ENCODE measurements at regions not wholly inside any gene's neighbourhood (a gene's known extent, or its start where the extent isn't known, plus 50 kb on each side); places are given as distances from the start of the nearest gene placed in this dataset.

GRCh38 chr4:89506866-89507491, 199.4 kb upstream of the GPRIN3 start:
- H2AFZ ChIP-seq (ENCODE audit: low read length) = no peak overlapping the region

More at GRCh38 chr4:89506866-89507491, 199.4 kb upstream of the GPRIN3 start:
- no peak overlapping the region for H3K9ac ChIP-seq (ENCODE audit: extremely low read depth, insufficient read length, low read length)
- Mint-ChIP-seq H3K9me3 (peaks cover 10 to 12% of the 10 kb centered on the region in 2 experiments), H3K4me1 (peaks cover 12 to 15% of the 10 kb centered on the region in 2 experiments), H3K27me3 (ENCODE audit: low read depth) (no peaks in the 10 kb centered on the region), H3K27ac (no peak overlapping the region), H3K4me3 (no peak overlapping the region), H3K36me3 (ENCODE audit: insufficient read depth in 1 of 3, low read depth in 3 of 3) (peaks cover 4 to 12% (median 7%) of the 10 kb centered on the region in 3 experiments)
- no peak overlapping the region for H4K8ac ChIP-seq (replicated peaks; ENCODE audit: insufficient read length, low read depth, low read length)
- no peaks in the 10 kb centered on the region for H3K4me1 ChIP-seq (ENCODE audit: insufficient read depth, low read length)
- H3K4ac ChIP-seq (ENCODE audit: low read depth, low read length) = no peak overlapping the region
- no peak overlapping the region for H2BK20ac ChIP-seq (ENCODE audit: low read depth, low read length, poor library complexity, severe bottlenecking)
- H3K27ac ChIP-seq (ENCODE audit: insufficient read length, low read depth, low read length) = no peak overlapping the region
- no peak overlapping the region for H2BK120ac ChIP-seq (ENCODE audit: low read depth, low read length, poor library complexity, severe bottlenecking)
- no CpG with 5 or more reads among the region's 3 CpGs for WGBS (ENCODE audit: extremely low coverage, insufficient read length, low lambda C conversion rate)
- H3K79me2 ChIP-seq (ENCODE audit: insufficient read depth, low read length) = no peaks in the 10 kb centered on the region
- H3K4me2 ChIP-seq (ENCODE audit: insufficient read depth, insufficient read length, low read length) = no peak overlapping the region
- H2BK5ac ChIP-seq (ENCODE audit: insufficient read length, low read length) = no peak overlapping the region
- H3K23me2 ChIP-seq (ENCODE audit: insufficient read length, low read depth, low read length, poor library complexity, severe bottlenecking) = no peaks in the 10 kb centered on the region
- TF ChIP-seq CTCF (conservative IDR thresholded peaks at IDR 0.05) = no peak
- H3K27me3 ChIP-seq (ENCODE audit: insufficient read depth, low read length) = no peaks in the 10 kb centered on the region
- no peak overlapping the region for H2BK12ac ChIP-seq (ENCODE audit: insufficient read length, low read depth, low read length)
- no peak overlapping the region for H4K91ac ChIP-seq (ENCODE audit: insufficient read length, low read depth, low read length)
- H3K79me1 ChIP-seq (ENCODE audit: insufficient read depth, low read depth, low read length, poor library complexity, severe bottlenecking) = no peaks in the 10 kb centered on the region
- H3K56ac ChIP-seq (ENCODE audit: insufficient read length, low read depth, low read length) = no peak overlapping the region
- H2AK5ac ChIP-seq (ENCODE audit: insufficient read length, low read length) = no peak overlapping the region
- H2BK15ac ChIP-seq (ENCODE audit: low read depth, low read length) = no peak overlapping the region
- no peak overlapping the region for H3K18ac ChIP-seq (ENCODE audit: insufficient read length, low read depth, low read length)
- H3T11ph ChIP-seq (ENCODE audit: low read length) = no peak overlapping the region
- H4K20me1 ChIP-seq (ENCODE audit: control insufficient read depth, insufficient read depth, insufficient read length) = no peaks in the 10 kb centered on the region
- H3K23ac ChIP-seq (ENCODE audit: insufficient read length, low read depth, low read length) = no peak overlapping the region
- DNase-seq = no peak
- H4K5ac ChIP-seq (ENCODE audit: insufficient read length, low read depth, low read length) = no peak overlapping the region
- H3K9me3 ChIP-seq (ENCODE audit: control insufficient read depth, low read depth, low read length) = no peaks in the 10 kb centered on the region
- no peak overlapping the region for H3K14ac ChIP-seq (ENCODE audit: insufficient read depth, low read length)

Measured in H9 (cell line).